DOHH2 (cell line): ENCODE measurements at regions not wholly inside any gene's neighbourhood (a gene's known extent, or its start where the extent isn't known, plus 50 kb on each side); places are given as distances from the start of the nearest gene placed in this dataset.

Experiments used
- H3F3A ChIP-seq: fragments of 200-600 bp; sonication (generic), shearing (Covaris generic); 2 replicates; pipeline ENCODE4 v1.6.0; 2016; ENCODE audit warnings: antibody characterized with exemption, mild to moderate bottlenecking; ENCODE audit not compliant: control insufficient read depth, insufficient read depth
- H3K27ac ChIP-seq: fragments of 200-600 bp; sonication (generic); 2 replicates; pipeline ENCODE4 v1.5.1; 2014; ENCODE audit warnings: low read depth, mild to moderate bottlenecking, low read length, moderate library complexity
- H3K27me3 ChIP-seq: fragments of 200-600 bp; sonication (generic); 2 replicates; pipeline ENCODE4 v1.6.1; 2014; ENCODE audit warnings: mild to moderate bottlenecking, low read length, mixed read lengths; ENCODE audit not compliant: control insufficient read depth
- H3K36me3 ChIP-seq: fragments of 200-600 bp; sonication (generic); 2 replicates; pipeline ENCODE4 v1.6.1; 2014; ENCODE audit warnings: mild to moderate bottlenecking, low read length, moderate library complexity, mixed read lengths; ENCODE audit not compliant: control insufficient read depth
- H3K4me1 ChIP-seq: fragments of 200-600 bp; sonication (generic); 2 replicates; pipeline ENCODE4 v1.6.1; 2014; ENCODE audit warnings: mild to moderate bottlenecking, low read length, mixed read lengths; ENCODE audit not compliant: control insufficient read depth
- H3K4me2 ChIP-seq: fragments of 200-600 bp; sonication (generic); 2 replicates; pipeline ENCODE4 v1.6.0; 2014; ENCODE audit warnings: mild to moderate bottlenecking, low read length, moderate library complexity
- H3K4me3 ChIP-seq: fragments of 200-600 bp; sonication (generic); 2 replicates; pipeline ENCODE4 v1.5.1; 2014; ENCODE audit warnings: mild to moderate bottlenecking, low read length, mixed read lengths
- H3K79me2 ChIP-seq: fragments of 200-600 bp; sonication (generic); 2 replicates; pipeline ENCODE4 v1.6.1; 2014; ENCODE audit warnings: mild to moderate bottlenecking, low read length, mixed read lengths; ENCODE audit not compliant: control insufficient read depth
- H3K9me2 ChIP-seq: fragments of 200-600 bp; sonication (generic); replicated peaks from 2 replicates; pipeline ENCODE4 v1.6.1; 2014; ENCODE audit warnings: mild to moderate bottlenecking, low read length, mixed read lengths; ENCODE audit not compliant: control insufficient read depth
- H3K9me3 ChIP-seq: fragments of 200-600 bp; sonication (generic); 2 replicates; pipeline ENCODE4 v1.6.1; 2014; ENCODE audit warnings: antibody characterized with exemption, low read length, mixed read lengths; ENCODE audit not compliant: control insufficient read depth, insufficient read depth
- H4K20me1 ChIP-seq: fragments of 200-600 bp; sonication (generic); 2 replicates; pipeline ENCODE4 v1.6.0; 2014; ENCODE audit warnings: low read depth, mild to moderate bottlenecking, antibody characterized with exemption, low read length, moderate library complexity; ENCODE audit not compliant: control insufficient read depth, insufficient read depth
- CTCF ChIP-seq: fragments of 200-600 bp; sonication (generic); IDR thresholded peaks from one replicate; pipeline ENCODE4 v1.5.1; 2014; ENCODE audit warnings: antibody characterized with exemption, mild to moderate bottlenecking, low read depth, low read length; ENCODE audit not compliant: poor library complexity, severe bottlenecking
- EZH2phosphoT487 ChIP-seq: fragments of 200-600 bp; sonication (generic); IDR thresholded peaks from 2 replicates; pipeline ENCODE4 v1.6.1; 2017; ENCODE audit warnings: borderline replicate concordance, mild to moderate bottlenecking, antibody characterized with exemption, low read length, moderate library complexity, mixed read lengths

DNA sequence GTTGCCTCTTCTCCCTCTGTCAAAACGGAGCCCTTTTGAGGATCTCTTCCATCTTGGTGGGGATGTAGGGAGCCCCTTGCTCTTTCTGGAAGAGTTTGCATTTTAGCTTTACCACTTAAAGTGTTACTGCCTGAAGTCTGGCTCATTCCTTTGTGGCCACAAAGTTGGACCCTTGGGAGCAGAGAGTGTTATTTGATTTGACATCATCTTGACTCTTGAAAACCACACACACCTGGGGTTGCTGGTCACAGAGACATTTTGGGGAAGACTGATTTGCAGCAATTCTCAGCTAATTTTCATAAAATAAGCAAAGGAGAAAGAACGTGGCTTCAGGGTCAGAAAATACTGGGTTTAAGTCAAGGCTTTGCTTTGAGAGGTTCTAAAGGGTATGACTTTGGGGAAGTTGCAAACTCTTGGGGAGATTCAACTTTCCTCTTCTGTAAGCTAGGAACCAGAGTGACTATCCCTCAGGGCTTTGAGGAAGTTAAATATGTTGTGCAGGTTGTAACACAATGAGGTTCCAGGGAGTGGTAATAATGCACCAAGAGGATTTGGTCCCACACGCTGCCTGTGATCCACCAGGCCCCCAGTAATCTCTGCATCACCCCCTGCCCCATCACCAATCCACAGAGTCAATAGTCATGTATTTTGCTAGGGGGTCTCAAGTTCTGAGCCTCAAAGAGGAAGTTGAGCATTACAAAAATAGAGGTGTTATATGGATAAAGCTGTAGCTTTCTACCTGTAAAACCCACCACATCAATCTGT, 141.6 kb upstream of the SLC24A3 start:
- no peak for TF ChIP-seq CTCF
- TF ChIP-seq EZH2phosphoT487, result no peak
- H3K79me2 ChIP-seq, result no peaks in the 10 kb centered on the region
- no peaks in the 10 kb centered on the region for H3K9me2 ChIP-seq
- H4K20me1 ChIP-seq, result no peaks in the 10 kb centered on the region
- H3F3A ChIP-seq, result no peaks in the 10 kb centered on the region
- H3K9me3 ChIP-seq, result peaks cover 3% of the 10 kb centered on the region; the same call in 1 of the 2 replicates
- no peaks in the 10 kb centered on the region for H3K36me3 ChIP-seq
- peaks cover 57% of the 10 kb centered on the region for H3K4me1 ChIP-seq
- H3K27ac ChIP-seq, result peak overlapping the region; percentile 83
- peak overlapping the region; percentile 22 for H3K4me2 ChIP-seq
- H3K27me3 ChIP-seq, result no peaks in the 10 kb centered on the region
- 0 out of 2 replicates have a peak overlapping the region, but pooled peaks have one; percentile 7 for H3K4me3 ChIP-seq

DNA sequence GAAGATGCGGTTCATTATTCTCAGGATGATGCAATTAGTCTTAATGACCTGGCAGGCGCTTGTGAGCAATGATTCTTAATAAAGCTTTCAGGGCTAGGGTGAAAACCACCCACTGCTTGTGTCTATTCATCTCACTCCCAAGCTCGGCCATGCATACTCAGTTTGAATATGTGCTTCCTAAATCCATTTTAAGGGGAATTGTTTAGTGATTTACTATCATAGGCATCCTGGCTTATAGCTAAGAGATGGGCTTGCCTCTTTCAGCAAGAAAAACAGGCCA, 141.1 kb upstream of the SLC24A3 start:
- H3K27ac ChIP-seq, result peak overlapping the region; percentile 83
- no peaks in the 10 kb centered on the region for H3K36me3 ChIP-seq
- H4K20me1 ChIP-seq, result no peaks in the 10 kb centered on the region
- TF ChIP-seq CTCF (no peak), EZH2phosphoT487 (no peak)
- peak overlapping the region; percentile 22 for H3K4me2 ChIP-seq
- H3K4me3 ChIP-seq, result 0 out of 2 replicates have a peak overlapping the region, but pooled peaks have one; percentile 7
- H3K9me3 ChIP-seq, result peaks cover 3% of the 10 kb centered on the region; the same call in 1 of the 2 replicates
- no peaks in the 10 kb centered on the region for H3K79me2 ChIP-seq
- H3K4me1 ChIP-seq, result peaks cover 57% of the 10 kb centered on the region
- H3K9me2 ChIP-seq, result no peaks in the 10 kb centered on the region
- H3F3A ChIP-seq, result no peaks in the 10 kb centered on the region
- no peaks in the 10 kb centered on the region for H3K27me3 ChIP-seq

DNA sequence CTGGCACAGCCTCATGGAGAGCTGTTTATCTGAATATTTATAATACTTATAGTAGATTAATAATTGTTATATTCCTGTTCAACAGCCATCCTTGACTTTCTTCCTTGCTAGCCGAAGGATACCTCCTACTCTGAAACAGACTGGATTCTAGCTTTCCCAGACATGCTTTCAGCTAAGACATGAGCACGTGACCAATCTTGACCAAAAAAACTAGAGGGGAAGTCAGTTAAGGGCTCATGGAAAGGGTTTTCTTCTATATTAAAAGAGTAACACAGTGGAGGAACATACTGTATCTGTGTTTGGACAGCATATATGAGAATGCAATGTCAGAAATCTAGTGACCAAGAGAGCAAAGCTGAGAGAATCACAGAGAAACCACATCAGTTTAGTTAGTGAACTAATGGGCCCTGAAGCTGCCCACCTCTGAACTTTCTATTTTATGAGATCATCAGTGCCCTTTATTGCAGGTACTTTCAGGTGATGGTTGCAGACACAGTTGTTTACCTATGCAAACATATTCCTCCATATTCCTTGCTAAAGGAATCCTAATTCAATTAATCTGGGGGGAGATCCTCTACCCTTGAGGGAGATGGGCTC, 140.4 kb upstream of the SLC24A3 start:
- Histone ChIP-seq H4K20me1 (no peaks in the 10 kb centered on the region), H3F3A (no peaks in the 10 kb centered on the region), H3K9me2 (no peaks in the 10 kb centered on the region), H3K4me1 (peaks cover 57% of the 10 kb centered on the region), H3K9me3 (peaks cover 2% of the 10 kb centered on the region; the same call in 1 of the 2 replicates), H3K4me2 (peak overlapping the region; percentile 10; the same call in 1 of the 2 replicates), H3K79me2 (no peaks in the 10 kb centered on the region), H3K36me3 (no peaks in the 10 kb centered on the region), H3K27me3 (no peaks in the 10 kb centered on the region), H3K27ac (peak overlapping the region; percentile 83), H3K4me3 (no peak overlapping the region)
- no peak for TF ChIP-seq CTCF
- TF ChIP-seq EZH2phosphoT487, result no peak
